Right renal pelvis (tissue), 4 donors: ENCODE measurements at regions not wholly inside any gene's neighbourhood (a gene's known extent, or its start where the extent isn't known, plus 50 kb on each side); places are given as distances from the start of the nearest gene placed in this dataset.

Experiments used
- DNase-seq, 4 donors: peaks; one replicate each; pipeline ENCODE4 v3.0.0-alpha.2; 2013; ENCODE audit warnings: low read depth in 4 of 4, low spot score in 3 of 4, missing footprints in 1 of 4

GRCh38 chr9:129235041-129235930, 57.2 kb upstream of the IER5L start:
- no peak for DNase-seq

GRCh38 chr9:129234491-129234890, 56.4 kb upstream of the IER5L start:
- DNase-seq = no peak

GRCh38 chr9:129232839-129233591, 55.0 kb upstream of the IER5L start:
- DNase-seq = no peak

GRCh38 chr9:129231759-129232158, 53.7 kb upstream of the IER5L start:
- DNase-seq = no peak

- no peak for DNase-seq
Measured at GRCh38 chr9:129231022-129231739, 53.1 kb upstream of the IER5L start.

- no peak for DNase-seq
Measured at GRCh38 chr9:129230302-129230701, 52.2 kb upstream of the IER5L start.
